ACHN (cell line): ENCODE measurements at regions not wholly inside any gene's neighbourhood (a gene's known extent, or its start where the extent isn't known, plus 50 kb on each side); places are given as distances from the start of the nearest gene placed in this dataset.
"Not testable (repeated sequence)": the region's sequence is repeated elsewhere in the genome, so short reads cannot be mapped to it uniquely, and the experiment has no call there.

Source experiments
- DNase-seq: peaks from one replicate; pipeline ENCODE4 v3.0.0-alpha.2; 2015
- in situ Hi-C: cut with HindIII; loops from 2 replicates; pipeline ENCODE4 v1.10.0; 2017; ENCODE audit warnings: low sequenced_read_pairs, low pct_ligation_motif_present, low pct_unique_long_range_greater_than_20kb

- DNase-seq, in situ Hi-C loops: not testable (repeated sequence)
These were observed 1562.1 kb downstream of the KHDRBS2 start for GRCh38 chr6:60723935-60724334.

GRCh38 chr6:60695232-60695631 lies 1590.8 kb downstream of the KHDRBS2 start:
- in situ Hi-C loops: no loop called here
- DNase-seq: no peak

- no peak for DNase-seq
- in situ Hi-C loops: no loop called here
These were observed 1598.9 kb downstream of the KHDRBS2 start for GRCh38 chr6:60687085-60687484.

GRCh38 chr6:60681806-60682205 lies 1604.2 kb downstream of the KHDRBS2 start:
- no peak for DNase-seq
- in situ Hi-C loops: no loop called here

GRCh38 chr6:60679175-60679574 lies 1606.8 kb downstream of the KHDRBS2 start:
- in situ Hi-C loops: no loop called here
- no peak for DNase-seq

GRCh38 chr6:60671369-60671768 lies 1614.7 kb downstream of the KHDRBS2 start:
- DNase-seq: no peak
- in situ Hi-C loops: no loop called here

GRCh38 chr6:60670036-60670435 lies 1616.0 kb downstream of the KHDRBS2 start:
- in situ Hi-C loops: no loop called here
- no peak for DNase-seq

GRCh38 chr6:60668428-60668827 lies 1617.6 kb downstream of the KHDRBS2 start:
- DNase-seq: no peak
- in situ Hi-C loops: no loop called here

- DNase-seq, in situ Hi-C loops: not testable (repeated sequence)
These were observed 1622.8 kb downstream of the KHDRBS2 start for GRCh38 chr6:60663199-60663598.

GRCh38 chr6:60643870-60644269 lies 1642.2 kb downstream of the KHDRBS2 start:
- DNase-seq: no peak
- in situ Hi-C loops: no loop called here

GRCh38 chr6:60639185-60639584 lies 1646.8 kb downstream of the KHDRBS2 start:
- in situ Hi-C loops, DNase-seq: not testable (repeated sequence)
